Esophagus squamous epithelium (tissue), 4 donors: ENCODE measurements at regions not wholly inside any gene's neighbourhood (a gene's known extent, or its start where the extent isn't known, plus 50 kb on each side); places are given as distances from the start of the nearest gene placed in this dataset.

Source experiments
- POLR2A ChIP-seq, 4 donors: fragments of 450-650 bp; IDR thresholded peaks; one replicate each; pipeline ENCODE4 v1.6.1; 2017; ENCODE audit warnings: antibody characterized with exemption in 4 of 4, mild to moderate bottlenecking in 4 of 4, moderate library complexity in 3 of 4
- TF ChIP-seq, protein P1 (sequence below), 6 experiments: fragments of 450-650 bp in 4 of 6; fragments of 200-600 bp in 2 of 6; sonication (generic) in 2 of 6; IDR thresholded peaks; one replicate each; pipeline ENCODE4 v1.5.1; 2016 to 2019; ENCODE audit warnings: antibody characterized with exemption in 6 of 6, mild to moderate bottlenecking in 4 of 6, moderate library complexity in 4 of 6

DNA sequence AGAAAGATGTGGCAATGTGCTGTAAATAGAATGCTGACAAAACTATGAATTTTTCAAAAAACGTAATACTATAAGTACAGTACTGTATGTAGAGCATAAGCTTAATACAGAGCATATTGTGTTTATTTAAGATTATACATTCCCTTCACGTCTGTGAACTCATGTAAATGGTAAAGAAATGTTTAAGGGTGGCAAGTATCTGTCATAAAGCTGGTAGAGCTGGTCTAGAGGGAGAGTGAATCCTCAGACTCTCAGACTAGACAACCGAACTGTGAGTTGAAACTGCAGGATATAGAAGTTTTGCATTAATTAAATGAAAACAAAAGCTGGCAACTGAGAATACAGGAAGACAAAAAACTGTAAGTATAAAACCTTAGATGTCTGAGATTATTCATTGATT is 87.3 kb upstream of the ANXA1 start:
- TF ChIP-seq, protein P1, sequence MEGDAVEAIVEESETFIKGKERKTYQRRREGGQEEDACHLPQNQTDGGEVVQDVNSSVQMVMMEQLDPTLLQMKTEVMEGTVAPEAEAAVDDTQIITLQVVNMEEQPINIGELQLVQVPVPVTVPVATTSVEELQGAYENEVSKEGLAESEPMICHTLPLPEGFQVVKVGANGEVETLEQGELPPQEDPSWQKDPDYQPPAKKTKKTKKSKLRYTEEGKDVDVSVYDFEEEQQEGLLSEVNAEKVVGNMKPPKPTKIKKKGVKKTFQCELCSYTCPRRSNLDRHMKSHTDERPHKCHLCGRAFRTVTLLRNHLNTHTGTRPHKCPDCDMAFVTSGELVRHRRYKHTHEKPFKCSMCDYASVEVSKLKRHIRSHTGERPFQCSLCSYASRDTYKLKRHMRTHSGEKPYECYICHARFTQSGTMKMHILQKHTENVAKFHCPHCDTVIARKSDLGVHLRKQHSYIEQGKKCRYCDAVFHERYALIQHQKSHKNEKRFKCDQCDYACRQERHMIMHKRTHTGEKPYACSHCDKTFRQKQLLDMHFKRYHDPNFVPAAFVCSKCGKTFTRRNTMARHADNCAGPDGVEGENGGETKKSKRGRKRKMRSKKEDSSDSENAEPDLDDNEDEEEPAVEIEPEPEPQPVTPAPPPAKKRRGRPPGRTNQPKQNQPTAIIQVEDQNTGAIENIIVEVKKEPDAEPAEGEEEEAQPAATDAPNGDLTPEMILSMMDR (IDR thresholded peaks at IDR 0.05): no peak
- TF ChIP-seq POLR2A (IDR thresholded peaks at IDR 0.05): no peak
